ENCODE measurements at regions not wholly inside any gene's neighbourhood (a gene's known extent, or its start where the extent isn't known, plus 50 kb on each side); places are given as distances from the start of the nearest gene placed in this dataset.
A peak's percentile ranks its signal among the peaks of the same experiment; 100 is the strongest.

DNA sequence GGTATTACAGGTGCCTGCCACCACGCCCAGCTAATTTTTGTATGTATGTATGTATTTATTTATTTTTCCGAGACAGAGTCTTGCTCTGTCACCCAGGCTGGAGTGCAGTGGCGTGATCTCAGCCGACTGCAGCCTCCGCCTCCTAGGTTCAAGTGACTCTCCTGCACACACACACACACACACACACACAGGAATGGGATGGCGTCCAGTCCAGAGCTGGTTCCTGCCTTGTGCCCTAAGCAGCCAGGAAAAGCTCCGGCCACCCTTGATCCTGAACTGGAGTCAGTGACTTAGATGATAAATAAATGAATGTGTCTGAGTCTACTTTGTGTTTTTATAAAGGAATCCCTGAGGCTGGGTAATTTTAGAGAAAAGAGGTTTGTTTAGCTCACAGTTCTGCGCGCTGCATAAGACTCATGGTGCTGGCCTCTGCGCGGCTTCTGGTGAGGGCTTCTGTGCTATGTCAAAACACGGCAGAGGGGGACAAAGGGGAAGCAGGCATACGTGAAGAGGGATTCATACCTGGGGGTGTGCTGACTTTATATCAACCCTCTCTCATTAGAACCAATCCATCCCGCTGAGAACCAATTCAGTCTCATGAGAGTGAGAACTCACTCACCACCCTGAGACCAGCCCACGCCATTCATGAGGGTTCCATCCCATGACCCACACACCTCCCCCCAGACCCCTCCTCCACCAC is 59.7 kb upstream of the PHLPP1 start:
- no peak overlapping the region for H3K27ac Mint-ChIP-seq
- no peak for ATAC-seq (replicated peaks)
- no peaks in the 10 kb centered on the region for H3K27me3 Mint-ChIP-seq
- no peaks in the 10 kb centered on the region for H3K9me3 Mint-ChIP-seq
- no peak overlapping the region for H3K4me3 Mint-ChIP-seq
- H3K4me1 Mint-ChIP-seq = no peaks in the 10 kb centered on the region
- H3K36me3 Mint-ChIP-seq (ENCODE audit: low read depth) = no peaks in the 10 kb centered on the region

DNA sequence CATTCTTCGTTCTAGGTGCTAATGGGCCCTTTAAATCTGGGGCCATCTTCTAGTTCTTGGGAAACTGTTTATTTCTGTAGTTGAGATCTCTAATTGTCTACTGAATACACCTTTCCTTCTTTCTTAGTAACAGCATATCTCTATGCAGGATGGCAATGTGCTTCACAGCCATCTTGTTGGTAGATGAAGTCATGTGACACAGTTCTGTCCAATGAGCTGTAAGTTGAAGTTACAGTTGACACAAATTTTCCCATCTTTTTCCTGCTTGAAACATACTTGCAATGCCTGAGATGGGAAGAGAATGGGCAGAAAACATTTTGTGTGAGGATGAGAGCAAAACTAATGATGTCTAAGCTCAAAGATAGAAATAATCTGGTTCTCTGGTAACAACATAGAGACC is 57.3 kb upstream of the PHLPP1 start:
- no peak overlapping the region for H3K27ac Mint-ChIP-seq
- no peak for ATAC-seq (replicated peaks)
- H3K9me3 Mint-ChIP-seq = no peaks in the 10 kb centered on the region

GRCh38 chr18:62659698-62660097 is 55.6 kb upstream of the PHLPP1 start:
- no peak overlapping the region for H3K4me3 Mint-ChIP-seq
- no peaks in the 10 kb centered on the region for H3K27me3 Mint-ChIP-seq
- peak; percentile 45 for ATAC-seq (replicated peaks)
- H3K9me3 Mint-ChIP-seq = no peaks in the 10 kb centered on the region
- no peaks in the 10 kb centered on the region for H3K4me1 Mint-ChIP-seq
- H3K27ac Mint-ChIP-seq = no peak overlapping the region
- H3K36me3 Mint-ChIP-seq (ENCODE audit: low read depth) = no peaks in the 10 kb centered on the region

More for the DNA sequence above, 57.3 kb upstream of the PHLPP1 start:
- H3K27me3 Mint-ChIP-seq = no peaks in the 10 kb centered on the region
- no peak overlapping the region for H3K4me3 Mint-ChIP-seq
- no peaks in the 10 kb centered on the region for H3K36me3 Mint-ChIP-seq (ENCODE audit: low read depth)
- no peaks in the 10 kb centered on the region for H3K4me1 Mint-ChIP-seq

DNA sequence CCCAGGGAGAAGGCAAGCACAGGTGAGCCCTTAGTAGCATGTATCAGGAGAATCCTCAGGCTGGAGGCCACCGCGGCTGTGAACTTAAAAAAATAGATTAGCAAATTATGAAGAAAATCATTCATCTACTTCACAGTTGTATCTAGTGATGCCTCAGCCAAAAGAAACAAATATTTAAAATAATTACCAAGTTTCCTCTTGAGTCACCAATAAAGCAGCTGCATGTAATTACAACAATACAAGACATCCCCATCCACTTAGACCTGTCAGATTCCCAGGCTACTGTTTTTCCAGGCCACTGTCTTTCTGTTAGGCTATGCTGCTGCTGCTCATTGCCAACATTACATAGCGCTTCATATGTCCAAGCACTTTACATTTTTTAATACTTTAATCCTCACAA is 54.6 kb upstream of the PHLPP1 start:
- Mint-ChIP-seq H3K9me3 (no peaks in the 10 kb centered on the region), H3K27ac (no peak overlapping the region), H3K4me3 (no peak overlapping the region), H3K27me3 (no peaks in the 10 kb centered on the region), H3K4me1 (no peaks in the 10 kb centered on the region), H3K36me3 (ENCODE audit: low read depth) (no peaks in the 10 kb centered on the region)
- no peak for ATAC-seq (replicated peaks)

DNA sequence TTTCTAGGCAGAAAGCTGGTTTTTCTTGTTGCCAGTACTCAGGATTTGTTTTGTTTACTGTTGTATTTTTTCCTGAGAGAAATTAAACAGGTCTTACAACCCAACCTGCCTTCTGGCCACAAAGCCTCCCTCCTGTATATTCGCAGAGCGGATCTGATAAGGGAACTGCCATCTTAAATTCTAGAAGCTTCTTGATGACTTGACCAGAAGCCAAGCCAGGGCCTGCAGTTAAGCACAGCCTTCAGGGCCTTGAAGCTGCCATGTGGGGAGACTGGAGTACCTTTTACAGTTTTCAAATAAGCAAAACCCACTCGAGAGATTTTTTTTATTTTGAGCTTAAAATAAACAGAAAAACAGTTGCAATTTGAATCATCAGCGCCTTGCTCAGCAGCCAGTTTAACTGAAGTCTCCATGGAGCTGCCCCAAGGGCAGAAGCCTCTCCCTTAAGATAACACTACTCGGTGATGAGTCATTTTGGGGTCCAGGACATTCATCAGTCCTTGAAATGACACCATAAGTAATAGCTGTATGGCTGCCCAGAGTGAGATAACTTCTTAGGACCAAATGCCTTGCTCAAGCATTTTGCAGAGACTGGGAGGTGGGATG is 51.5 kb upstream of the PHLPP1 start:
- Mint-ChIP-seq H3K27me3 (no peaks in the 10 kb centered on the region), H3K4me3 (no peak overlapping the region), H3K4me1 (no peaks in the 10 kb centered on the region), H3K9me3 (no peaks in the 10 kb centered on the region), H3K36me3 (ENCODE audit: low read depth) (no peaks in the 10 kb centered on the region), H3K27ac (no peak overlapping the region)
- peak; percentile 49 for ATAC-seq (replicated peaks)

GRCh38 chr18:62664414-62664813 is 50.9 kb upstream of the PHLPP1 start:
- no peak for ATAC-seq (replicated peaks)
- Mint-ChIP-seq H3K27me3 (no peaks in the 10 kb centered on the region), H3K9me3 (no peaks in the 10 kb centered on the region), H3K4me1 (no peaks in the 10 kb centered on the region), H3K4me3 (no peak overlapping the region), H3K27ac (no peak overlapping the region), H3K36me3 (ENCODE audit: low read depth) (no peaks in the 10 kb centered on the region)

DNA sequence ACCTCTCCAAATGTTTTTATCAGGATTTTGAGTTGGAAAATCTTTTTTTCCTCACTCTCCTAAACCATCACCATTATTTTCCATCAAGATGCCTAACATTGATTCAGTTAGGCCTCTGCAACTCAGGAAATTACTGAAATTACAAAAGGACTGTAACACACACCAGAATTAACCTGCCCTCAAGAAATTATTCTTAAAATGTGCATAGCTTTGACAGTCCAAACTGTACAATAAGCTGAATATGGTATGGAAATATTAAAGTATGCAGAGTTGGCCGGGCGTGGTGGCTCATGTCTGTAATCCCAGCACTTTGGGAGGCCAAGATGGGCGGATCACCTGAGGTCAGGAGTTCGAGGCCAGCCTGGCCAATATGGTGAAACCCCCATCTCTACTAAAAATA is 50.2 kb upstream of the PHLPP1 start:
- no peaks in the 10 kb centered on the region for H3K36me3 Mint-ChIP-seq (ENCODE audit: low read depth)
- H3K4me1 Mint-ChIP-seq = no peaks in the 10 kb centered on the region
- H3K27me3 Mint-ChIP-seq = no peaks in the 10 kb centered on the region
- ATAC-seq (replicated peaks) = no peak
- H3K9me3 Mint-ChIP-seq = no peaks in the 10 kb centered on the region
- no peak overlapping the region for H3K27ac Mint-ChIP-seq
- H3K4me3 Mint-ChIP-seq = no peak overlapping the region
